Calu3 (cell line): ENCODE measurements at regions not wholly inside any gene's neighbourhood (a gene's known extent, or its start where the extent isn't known, plus 50 kb on each side); places are given as distances from the start of the nearest gene placed in this dataset.

Experiments
- BruUV-seq: library from RNA; stranded (reverse); fragments of 400-500 nt; replicated peaks from 2 replicates; lab custom pipeline; 2021; lab: Mats Ljungman, UMichigan
- CTCF ChIA-PET: fragments of 300-600 bp; sonication (Branson Sonifier 250); formaldehyde crosslinking; loops from one replicate; lab custom pipeline; 2022; ENCODE audit warnings: antibody characterized with exemption; lab: Charles Lee
- DNase-seq: peaks from one replicate; pipeline ENCODE4 v3.0.0; 2022
- H3K27ac Mint-ChIP-seq: one replicate; pipeline ENCODE4 v1.8.0; 2022; ENCODE audit warnings: mixed read lengths; ENCODE audit not compliant: unreplicated experiment
- H3K27me3 Mint-ChIP-seq: one replicate; pipeline ENCODE4 v1.8.0; 2022; ENCODE audit warnings: mixed read lengths; ENCODE audit not compliant: unreplicated experiment
- H3K36me3 Mint-ChIP-seq: one replicate; pipeline ENCODE4 v1.8.0; 2022; ENCODE audit warnings: mild to moderate bottlenecking, moderate library complexity, mixed read lengths; ENCODE audit not compliant: insufficient read depth, unreplicated experiment
- H3K4me1 Mint-ChIP-seq: one replicate; pipeline ENCODE4 v1.8.0; 2022; ENCODE audit warnings: mild to moderate bottlenecking, low read depth, mixed read lengths; ENCODE audit not compliant: unreplicated experiment
- H3K4me3 Mint-ChIP-seq: one replicate; pipeline ENCODE4 v1.8.0; 2022; ENCODE audit warnings: mild to moderate bottlenecking, low read depth, moderate library complexity, mixed read lengths; ENCODE audit not compliant: unreplicated experiment
- H3K9me3 Mint-ChIP-seq: one replicate; pipeline ENCODE4 v1.8.0; 2022; ENCODE audit warnings: low read depth, mixed read lengths; ENCODE audit not compliant: unreplicated experiment
- CTCF ChIP-seq: fragments of 200-600 bp; IDR thresholded peaks from one replicate; pipeline ENCODE4 v1.8.0; 2022; ENCODE audit warnings: antibody characterized with exemption; ENCODE audit not compliant: unreplicated experiment
- intact Hi-C: fragments of 100-400 bp; cut with micrococcal nuclease; formaldehyde crosslinking; loops from one replicate; pipeline ENCODE4 v1.10.0; 2022; ENCODE audit not compliant: unreplicated experiment

- CTCF ChIA-PET = no interaction called here
- H3K27ac Mint-ChIP-seq = no peak overlapping the region
- no TSS peak for BruUV-seq
- TF ChIP-seq CTCF = no peak
- DNase-seq = no peak
- no peak overlapping the region for H3K4me3 Mint-ChIP-seq
- no peaks in the 10 kb centered on the region for H3K4me1 Mint-ChIP-seq
- intact Hi-C loops = no loop called here
- no peaks in the 10 kb centered on the region for H3K36me3 Mint-ChIP-seq
- no peaks in the 10 kb centered on the region for H3K9me3 Mint-ChIP-seq
- H3K27me3 Mint-ChIP-seq = peaks cover 56% of the 10 kb centered on the region
Observed at GRCh38 chr14:104323551-104324175, 185.3 kb downstream of the KIF26A start.

- CTCF ChIA-PET = no interaction called here
Observed at GRCh38 chr14:104326848-104327247, 188.5 kb downstream of the KIF26A start.

GRCh38 chr14:104328607-104329006 is 190.2 kb downstream of the KIF26A start:
- Mint-ChIP-seq H3K27me3 (peaks cover 26% of the 10 kb centered on the region), H3K36me3 (no peaks in the 10 kb centered on the region), H3K4me1 (no peaks in the 10 kb centered on the region), H3K4me3 (no peak overlapping the region), H3K27ac (no peak overlapping the region), H3K9me3 (peaks cover 3% of the 10 kb centered on the region)
- BruUV-seq = no TSS peak
- no peak for TF ChIP-seq CTCF
- no peak for DNase-seq
- intact Hi-C loops = no loop called here
- CTCF ChIA-PET = interaction anchor here (0.6 kb wide), 1 partner anchor 8 kb away, joined by 4 read pairs; no protein-coding TSS in a partner anchor

More at GRCh38 chr14:104326848-104327247, 188.5 kb downstream of the KIF26A start:
- no peak for DNase-seq
- H3K4me1 Mint-ChIP-seq = no peaks in the 10 kb centered on the region
- no peak overlapping the region for H3K27ac Mint-ChIP-seq
- H3K27me3 Mint-ChIP-seq = peaks cover 39% of the 10 kb centered on the region
- no peak for TF ChIP-seq CTCF
- H3K4me3 Mint-ChIP-seq = no peak overlapping the region
- intact Hi-C loops = no loop called here
- no TSS peak for BruUV-seq
- no peaks in the 10 kb centered on the region for H3K36me3 Mint-ChIP-seq
- H3K9me3 Mint-ChIP-seq = peaks cover 3% of the 10 kb centered on the region

GRCh38 chr14:104329793-104330192 is 191.4 kb downstream of the KIF26A start:
- BruUV-seq = no TSS peak
- H3K27me3 Mint-ChIP-seq = peaks cover 30% of the 10 kb centered on the region
- no peak for TF ChIP-seq CTCF
- no peak for DNase-seq
- H3K36me3 Mint-ChIP-seq = no peaks in the 10 kb centered on the region
- intact Hi-C loops = no loop called here
- no peak overlapping the region for H3K4me3 Mint-ChIP-seq
- H3K9me3 Mint-ChIP-seq = peaks cover 3% of the 10 kb centered on the region
- CTCF ChIA-PET = no interaction called here
- H3K27ac Mint-ChIP-seq = no peak overlapping the region
- no peaks in the 10 kb centered on the region for H3K4me1 Mint-ChIP-seq
